ENCODE measurements at regions not wholly inside any gene's neighbourhood (a gene's known extent, or its start where the extent isn't known, plus 50 kb on each side); places are given as distances from the start of the nearest gene placed in this dataset.
"Not testable (repeated sequence)": the region's sequence is repeated elsewhere in the genome, so short reads cannot be mapped to it uniquely, and the experiment has no call there.

- FAIRE-seq = no peak
Observed at GRCh38 chr2:53610260-53610659, 157.3 kb upstream of the CHAC2 start.

- no peak for FAIRE-seq
Observed at GRCh38 chr2:53609551-53609950, 158.1 kb upstream of the CHAC2 start.

GRCh38 chr2:53608293-53608692, 159.3 kb upstream of the CHAC2 start:
- no peak for FAIRE-seq

GRCh38 chr2:53600815-53601214, 166.8 kb upstream of the CHAC2 start:
- no peak for FAIRE-seq

- FAIRE-seq = not testable (repeated sequence)
Observed at GRCh38 chr2:53586733-53587612, 180.6 kb upstream of the CHAC2 start.

- no peak for FAIRE-seq
Observed at GRCh38 chr2:53584986-53585385, 182.6 kb upstream of the CHAC2 start.

GRCh38 chr2:53583583-53583982, 184.0 kb upstream of the CHAC2 start:
- FAIRE-seq = no peak

- FAIRE-seq = no peak
Observed at GRCh38 chr2:53582556-53582955, 185.0 kb upstream of the CHAC2 start.

GRCh38 chr2:53576166-53576565, 191.4 kb upstream of the CHAC2 start:
- no peak for FAIRE-seq

- FAIRE-seq = no peak
Observed at GRCh38 chr2:53575721-53576124, 191.9 kb upstream of the CHAC2 start.

GRCh38 chr2:53572696-53573095, 194.9 kb upstream of the CHAC2 start:
- FAIRE-seq = no peak

- no peak for FAIRE-seq
Observed at GRCh38 chr2:53569957-53570727, 197.5 kb upstream of the CHAC2 start.

- FAIRE-seq = no peak
Observed at GRCh38 chr2:53568469-53568868, 199.1 kb upstream of the CHAC2 start.

GRCh38 chr2:53567073-53567472, 200.5 kb upstream of the CHAC2 start:
- FAIRE-seq = no peak

GRCh38 chr2:53562407-53562806, 205.2 kb upstream of the CHAC2 start:
- FAIRE-seq = no peak

GRCh38 chr2:53561155-53561554, 206.4 kb upstream of the CHAC2 start:
- no peak for FAIRE-seq

GRCh38 chr2:53559302-53559966, 208.2 kb upstream of the CHAC2 start:
- no peak for FAIRE-seq

GRCh38 chr2:53558867-53559266, 208.7 kb upstream of the CHAC2 start:
- no peak for FAIRE-seq

GRCh38 chr2:53549497-53549896, 218.1 kb upstream of the CHAC2 start:
- FAIRE-seq = no peak

- FAIRE-seq = no peak
Observed at GRCh38 chr2:53545604-53546003, 222.0 kb upstream of the CHAC2 start.

GRCh38 chr2:53544871-53545558, 222.6 kb upstream of the CHAC2 start:
- no peak for FAIRE-seq

GRCh38 chr2:53543083-53543482, 224.5 kb upstream of the CHAC2 start:
- FAIRE-seq = no peak
